ENCODE measurements at regions not wholly inside any gene's neighbourhood (a gene's known extent, or its start where the extent isn't known, plus 50 kb on each side); places are given as distances from the start of the nearest gene placed in this dataset.
"Not testable (repeated sequence)": the region's sequence is repeated elsewhere in the genome, so short reads cannot be mapped to it uniquely, and the experiment has no call there.

DNA sequence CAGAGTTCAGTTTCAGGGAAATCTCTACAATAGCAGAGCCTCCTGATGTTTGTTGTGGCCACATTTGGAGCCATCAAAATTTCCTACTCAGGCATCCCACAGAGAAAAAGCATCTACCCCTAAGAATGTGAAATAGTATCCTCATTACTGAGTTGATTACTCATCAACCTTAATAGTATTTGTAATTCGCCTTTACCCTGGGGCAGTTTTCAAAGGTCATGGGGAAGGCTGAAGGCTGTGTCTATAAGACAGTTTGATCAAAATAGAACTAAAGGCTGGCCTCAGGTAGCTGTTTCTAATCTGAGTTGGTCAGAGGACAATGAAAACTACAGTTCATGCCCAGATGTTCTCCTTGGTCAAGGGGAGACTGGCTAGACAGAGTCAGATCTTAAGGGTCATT, 189.7 kb downstream of the ZNF92 start:
- H3K4me1 ChIP-seq, ATAC-seq, H3K27ac ChIP-seq, H3K27me3 ChIP-seq, H3K9me3 ChIP-seq, H3K36me3 ChIP-seq, H3K4me3 ChIP-seq: not testable (repeated sequence)
- WGBS, 2 donors (ENCODE audit: low coverage in 1 of 2): no CpG with 5 or more reads among the region's 1 CpG

- H3K27ac ChIP-seq, ATAC-seq, H3K4me3 ChIP-seq, H3K9me3 ChIP-seq, H3K36me3 ChIP-seq, H3K27me3 ChIP-seq, H3K4me1 ChIP-seq: not testable (repeated sequence)
- no CpG with 5 or more reads among the region's 6 CpGs for WGBS, 2 donors (ENCODE audit: low coverage in 1 of 2)
These were observed 194.6 kb downstream of the ZNF92 start for GRCh38 chr7:65568226-65568625.

GRCh38 chr7:65570990-65571389, 197.3 kb downstream of the ZNF92 start:
- not testable (repeated sequence) for H3K9me3 ChIP-seq, H3K27me3 ChIP-seq, H3K36me3 ChIP-seq, H3K27ac ChIP-seq, H3K4me3 ChIP-seq, ATAC-seq, H3K4me1 ChIP-seq
- no CpG with 5 or more reads among the region's 1 CpG for WGBS, 2 donors (ENCODE audit: low coverage in 1 of 2)

DNA sequence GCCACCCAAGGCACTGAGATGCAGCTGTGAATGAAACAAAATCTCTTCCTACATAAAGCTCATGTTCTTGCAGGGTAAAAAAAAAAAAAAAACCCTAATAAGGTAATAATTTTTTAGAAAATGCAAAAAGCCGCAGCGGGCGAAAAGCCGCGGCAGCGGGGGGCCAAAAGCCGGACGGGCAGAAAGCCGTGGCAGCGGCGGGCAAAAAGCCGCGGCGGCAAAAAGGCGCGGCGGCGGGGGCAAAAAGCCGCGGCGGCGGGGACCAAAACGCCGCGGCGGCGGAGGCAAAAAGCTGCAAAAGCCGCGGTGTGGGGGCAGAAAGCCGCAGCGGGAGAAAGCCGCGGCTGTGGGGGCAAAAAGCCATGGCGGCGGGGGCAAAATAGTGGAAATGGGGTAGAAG, 198.9 kb downstream of the ZNF92 start:
- not testable (repeated sequence) for H3K27me3 ChIP-seq, H3K27ac ChIP-seq, H3K36me3 ChIP-seq, ATAC-seq, H3K9me3 ChIP-seq, H3K4me1 ChIP-seq
- H3K4me3 ChIP-seq: peak overlapping the region in 1 of 2 donors; percentile 31
- 0% methylated on average over 1 of the region's 35 CpGs; no CpG with 5 or more reads in 1 of the 2 donors for WGBS, 2 donors (ENCODE audit: low coverage in 1 of 2)

GRCh38 chr7:65576370-65576769, 202.7 kb downstream of the ZNF92 start:
- not testable (repeated sequence) for H3K4me1 ChIP-seq, H3K27me3 ChIP-seq, H3K27ac ChIP-seq, H3K9me3 ChIP-seq, H3K4me3 ChIP-seq, H3K36me3 ChIP-seq, ATAC-seq
- 100% methylated on average over 1 of the region's 1 CpG; no CpG with 5 or more reads in 1 of the 2 donors for WGBS, 2 donors (ENCODE audit: low coverage in 1 of 2)

- not testable (repeated sequence) for H3K4me3 ChIP-seq, ATAC-seq, H3K36me3 ChIP-seq, H3K27me3 ChIP-seq, H3K4me1 ChIP-seq, H3K9me3 ChIP-seq, H3K27ac ChIP-seq
- WGBS, 2 donors (ENCODE audit: low coverage in 1 of 2): 82 to 93% methylated on average over 1 to 2 of the region's 2 CpGs
These were observed 209.0 kb downstream of the ZNF92 start for GRCh38 chr7:65582518-65583119.

DNA sequence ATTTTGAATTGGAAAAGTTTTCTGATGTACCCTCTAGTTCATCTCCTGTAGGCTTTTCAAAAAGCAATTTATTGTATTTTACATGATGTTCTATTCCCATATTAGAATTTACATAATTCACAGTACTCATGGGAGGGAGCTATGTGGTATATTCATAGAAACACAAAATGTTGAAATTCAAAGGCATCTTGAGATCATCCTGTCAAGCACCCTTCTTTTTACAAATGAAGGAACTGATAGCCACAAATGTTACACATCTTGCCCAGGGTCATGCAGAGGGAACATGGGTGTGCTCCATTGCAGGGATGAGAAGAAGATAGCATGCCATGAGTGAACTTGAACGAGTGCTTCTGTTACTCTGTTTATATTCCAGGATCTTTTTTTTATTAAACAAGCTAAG, 228.8 kb downstream of the ZNF92 start:
- not testable (repeated sequence) for H3K36me3 ChIP-seq, ATAC-seq, H3K27ac ChIP-seq, H3K9me3 ChIP-seq, H3K4me3 ChIP-seq, H3K4me1 ChIP-seq
- H3K27me3 ChIP-seq: peaks cover 24% of the 10 kb centered on the region
- WGBS, 2 donors (ENCODE audit: low coverage in 1 of 2): 13 to 33% methylated on average over 1 of the region's 1 CpG

DNA sequence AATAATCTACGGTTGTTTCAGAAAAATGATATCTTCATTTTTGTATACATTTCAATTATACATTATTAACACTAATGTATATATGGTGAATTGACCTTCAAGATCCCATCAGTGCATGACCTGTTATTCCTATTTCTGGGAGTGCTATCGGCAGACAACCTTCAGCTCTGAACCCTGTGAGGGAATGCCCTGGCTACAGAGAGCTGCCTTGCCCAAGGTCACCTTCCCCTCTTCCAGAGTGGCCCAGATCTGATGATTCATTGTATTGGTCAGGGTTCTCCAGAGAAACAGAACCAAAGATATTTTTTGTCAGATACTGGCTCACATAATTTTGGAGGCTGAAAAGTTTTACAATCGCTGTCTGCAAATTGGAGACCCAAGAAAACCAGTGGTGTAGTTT, 235.5 kb downstream of the ZNF92 start:
- no peaks in the 10 kb centered on the region for H3K9me3 ChIP-seq

DNA sequence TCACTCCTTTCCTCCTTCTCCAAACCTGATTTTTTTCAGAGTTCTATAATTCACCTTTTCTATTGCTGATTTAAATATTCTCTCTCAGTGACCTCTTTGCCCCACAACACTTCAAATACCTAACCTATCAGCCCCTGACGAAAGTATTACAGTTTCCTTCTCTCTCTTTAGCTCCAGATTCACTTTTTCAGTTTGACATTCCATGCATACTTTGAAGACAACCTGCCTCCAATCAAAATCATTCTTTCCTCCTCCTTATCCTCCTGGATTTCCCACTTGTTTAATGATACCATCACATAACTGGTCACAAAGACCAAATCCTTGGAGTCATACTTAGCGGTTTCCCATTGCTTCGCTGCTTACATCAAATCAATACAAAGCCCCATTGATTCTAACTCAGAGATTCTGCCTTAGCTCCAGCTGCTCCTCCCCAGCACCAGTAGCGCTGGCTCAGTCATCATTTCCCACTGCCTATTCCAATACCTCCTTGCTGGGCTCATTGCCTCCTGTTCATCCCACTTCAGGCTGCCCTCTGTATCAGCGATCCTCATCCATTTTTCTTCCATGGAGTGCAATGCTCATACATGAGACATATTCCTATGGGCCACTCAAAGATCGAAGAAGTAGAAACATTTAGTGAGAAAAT, 240.1 kb downstream of the ZNF92 start:
- H3K27ac ChIP-seq, H3K4me1 ChIP-seq, H3K36me3 ChIP-seq, ATAC-seq, H3K4me3 ChIP-seq, H3K9me3 ChIP-seq: not testable (repeated sequence)
- H3K27me3 ChIP-seq: peaks cover 42% of the 10 kb centered on the region
- WGBS, 2 donors (ENCODE audit: low coverage in 1 of 2): 51 to 59% methylated on average over 3 to 6 of the region's 6 CpGs

More for the DNA sequence above, 235.5 kb downstream of the ZNF92 start:
- Histone ChIP-seq H3K27me3 (peaks cover 26% of the 10 kb centered on the region), H3K36me3 (no peaks in the 10 kb centered on the region), H3K27ac (no peak overlapping the region), H3K4me3 (no peak overlapping the region), H3K4me1 (no peaks in the 10 kb centered on the region)
- no peak for ATAC-seq
- WGBS, 2 donors (ENCODE audit: low coverage in 1 of 2): 52 to 64% methylated on average over 3 of the region's 3 CpGs
- TF ChIP-seq POLR2A (IDR thresholded peaks at IDR 0.05): no peak

DNA sequence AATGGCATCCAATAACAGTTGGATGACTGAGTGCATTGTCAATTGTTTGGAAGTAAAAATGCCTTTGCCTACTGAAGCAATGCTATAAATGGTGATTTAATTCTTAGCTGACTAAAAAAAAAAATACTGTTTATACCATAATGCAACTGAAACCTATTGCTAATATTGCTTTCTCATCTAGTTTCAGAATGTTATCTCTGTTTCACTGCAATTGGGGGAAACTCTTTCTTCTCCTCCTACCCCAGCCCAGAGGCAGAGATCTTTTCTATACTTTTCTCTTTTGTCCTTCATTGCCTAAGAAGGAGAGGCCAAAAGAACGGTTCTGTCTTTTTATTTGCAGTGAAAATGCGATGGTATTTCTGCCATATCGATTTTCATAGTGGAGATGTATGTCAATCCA, 242.5 kb downstream of the ZNF92 start:
- not testable (repeated sequence) for H3K36me3 ChIP-seq, H3K4me3 ChIP-seq, H3K27ac ChIP-seq, H3K9me3 ChIP-seq, H3K4me1 ChIP-seq, ATAC-seq
- 72 to 82% methylated on average over 3 of the region's 3 CpGs for WGBS, 2 donors (ENCODE audit: low coverage in 1 of 2)
- peaks cover 44% of the 10 kb centered on the region for H3K27me3 ChIP-seq

DNA sequence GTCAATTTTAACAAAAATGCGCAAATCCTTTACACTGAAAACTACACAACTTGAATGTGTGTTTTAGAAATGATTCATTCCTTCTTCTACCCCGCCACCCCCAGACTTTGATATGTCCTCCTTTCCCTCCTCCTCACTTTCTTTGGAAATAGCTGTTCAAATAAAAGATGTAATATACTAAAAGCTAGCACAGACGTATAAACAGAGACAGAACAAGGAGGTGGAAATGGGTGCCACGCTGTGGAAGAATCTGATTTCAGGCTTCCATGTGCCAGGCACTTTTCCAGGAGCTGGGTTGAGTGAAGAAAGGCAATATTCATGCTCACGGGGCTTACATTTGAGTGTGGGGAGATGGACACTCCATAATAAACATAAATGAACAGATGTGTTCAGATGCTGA, 246.6 kb downstream of the ZNF92 start:
- not testable (repeated sequence) for H3K4me1 ChIP-seq, H3K4me3 ChIP-seq, H3K36me3 ChIP-seq, H3K9me3 ChIP-seq, ATAC-seq, H3K27ac ChIP-seq
- H3K27me3 ChIP-seq: peaks cover 41% of the 10 kb centered on the region
- WGBS, 2 donors (ENCODE audit: low coverage in 1 of 2): 52 to 67% methylated on average over 4 to 5 of the region's 5 CpGs
